ENCODE measurements at regions not wholly inside any gene's neighbourhood (a gene's known extent, or its start where the extent isn't known, plus 50 kb on each side); places are given as distances from the start of the nearest gene placed in this dataset.

- Histone ChIP-seq H3K4me2 (no peak overlapping the region), H3K27me3 (ENCODE audit: insufficient read depth, low read depth) (no peaks in the 10 kb centered on the region), H3K9me2 (ENCODE audit: insufficient read depth) (no peaks in the 10 kb centered on the region), H4K20me1 (ENCODE audit: insufficient read depth) (no peaks in the 10 kb centered on the region), H3K27ac (no peak overlapping the region), H3K4me3 (no peak overlapping the region), H3F3A (ENCODE audit: insufficient read depth, low read depth) (no peaks in the 10 kb centered on the region), H3K4me1 (replicated peaks; ENCODE audit: insufficient read depth) (no peaks in the 10 kb centered on the region), H3K9me3 (ENCODE audit: insufficient read depth, low read depth) (no peaks in the 10 kb centered on the region), H2AFZ (no peak overlapping the region), H3K36me3 (ENCODE audit: low read depth) (no peaks in the 10 kb centered on the region), H3K79me2 (ENCODE audit: low read depth) (no peaks in the 10 kb centered on the region)
- BruUV-seq (replicated peaks) = no TSS peak
- DNase-seq = no peak
- POLR2A ChIA-PET (ENCODE audit: unreplicated experiment) = no interaction called here
- CTCF ChIA-PET = no interaction called here
- intact Hi-C loops (cut with micrococcal nuclease; ENCODE audit: unreplicated experiment) = no loop called here
- no peak for TF ChIP-seq CTCF (conservative IDR thresholded peaks at IDR 0.05)
- TF ChIP-seq EZH2 (IDR thresholded peaks at IDR 0.05; ENCODE audit: low read depth) = no peak
Measured at GRCh38 chr4:136803433-136803832, 728.9 kb downstream of the PCDH18 start.

- no peak overlapping the region for H2AFZ ChIP-seq
- no peaks in the 10 kb centered on the region for H3K27me3 ChIP-seq (ENCODE audit: insufficient read depth, low read depth)
- no peak overlapping the region for H3K27ac ChIP-seq
- no peaks in the 10 kb centered on the region for H3K9me3 ChIP-seq (ENCODE audit: insufficient read depth, low read depth)
- ChIA-PET POLR2A (ENCODE audit: unreplicated experiment) (interaction anchor here (0.6 kb wide), 1 partner anchor 70 kb away, joined by 11 read pairs; no protein-coding TSS in a partner anchor), CTCF (no interaction called here)
- no peak overlapping the region for H3K4me3 ChIP-seq
- H3K79me2 ChIP-seq (ENCODE audit: low read depth) = no peaks in the 10 kb centered on the region
- no TSS peak for BruUV-seq (replicated peaks)
- H3K36me3 ChIP-seq (ENCODE audit: low read depth) = no peaks in the 10 kb centered on the region
- no peak overlapping the region for H3K4me2 ChIP-seq
- DNase-seq = no peak
- H3K4me1 ChIP-seq (replicated peaks; ENCODE audit: insufficient read depth) = no peaks in the 10 kb centered on the region
- no peaks in the 10 kb centered on the region for H3K9me2 ChIP-seq (ENCODE audit: insufficient read depth)
- no peaks in the 10 kb centered on the region for H4K20me1 ChIP-seq (ENCODE audit: insufficient read depth)
- intact Hi-C loops (cut with micrococcal nuclease; ENCODE audit: unreplicated experiment) = no loop called here
- no peaks in the 10 kb centered on the region for H3F3A ChIP-seq (ENCODE audit: insufficient read depth, low read depth)
- TF ChIP-seq CTCF (conservative IDR thresholded peaks at IDR 0.05) (no peak), EZH2 (IDR thresholded peaks at IDR 0.05; ENCODE audit: low read depth) (no peak)
Measured at GRCh38 chr4:136800248-136800647, 732.0 kb downstream of the PCDH18 start.

GRCh38 chr4:136796953-136797352 lies 735.3 kb downstream of the PCDH18 start:
- TF ChIP-seq CTCF (conservative IDR thresholded peaks at IDR 0.05) = no peak
- no peak for TF ChIP-seq EZH2 (IDR thresholded peaks at IDR 0.05; ENCODE audit: low read depth)
- no peaks in the 10 kb centered on the region for H3K9me2 ChIP-seq (ENCODE audit: insufficient read depth)
- no peak for DNase-seq
- no peaks in the 10 kb centered on the region for H3K9me3 ChIP-seq (ENCODE audit: insufficient read depth, low read depth)
- ChIA-PET CTCF (no interaction called here), POLR2A (ENCODE audit: unreplicated experiment) (no interaction called here)
- no TSS peak for BruUV-seq (replicated peaks)
- no peaks in the 10 kb centered on the region for H3F3A ChIP-seq (ENCODE audit: insufficient read depth, low read depth)
- intact Hi-C loops (cut with micrococcal nuclease; ENCODE audit: unreplicated experiment) = no loop called here
- H2AFZ ChIP-seq = no peak overlapping the region
- H3K27ac ChIP-seq = no peak overlapping the region
- H3K4me1 ChIP-seq (replicated peaks; ENCODE audit: insufficient read depth) = no peaks in the 10 kb centered on the region
- no peaks in the 10 kb centered on the region for H3K79me2 ChIP-seq (ENCODE audit: low read depth)
- no peak overlapping the region for H3K4me2 ChIP-seq
- H3K36me3 ChIP-seq (ENCODE audit: low read depth) = no peaks in the 10 kb centered on the region
- no peaks in the 10 kb centered on the region for H3K27me3 ChIP-seq (ENCODE audit: insufficient read depth, low read depth)
- H4K20me1 ChIP-seq (ENCODE audit: insufficient read depth) = no peaks in the 10 kb centered on the region
- H3K4me3 ChIP-seq = no peak overlapping the region

Measured in PC-9 (cell line).